Liver (tissue), 3 donors: ENCODE measurements at regions not wholly inside any gene's neighbourhood (a gene's known extent, or its start where the extent isn't known, plus 50 kb on each side); places are given as distances from the start of the nearest gene placed in this dataset.

ENCODE experiments used
- CTCF ChIP-seq: fragments of 150-350 bp; IDR thresholded peaks from 2 replicates; pipeline ENCODE4 v1.5.1; 2017; ENCODE audit warnings: improper control_type of control experiment, low read depth, low read length; ENCODE audit not compliant: missing input control
- EGR1 ChIP-seq, 2 donors: IDR thresholded peaks; 2 replicates each; pipeline ENCODE4 v1.6.1; 2016 to 2018; ENCODE audit warnings: antibody characterized with exemption in 2 of 2, low read depth in 2 of 2
- FOXA1 ChIP-seq: IDR thresholded peaks from 2 replicates; pipeline ENCODE4 v1.6.1; 2016; ENCODE audit warnings: antibody characterized with exemption
- GABPA ChIP-seq, 2 donors: IDR thresholded peaks in 1 of 2; conservative IDR thresholded peaks in 1 of 2; 2 replicates each; pipeline ENCODE4 v1.6.1; 2016; ENCODE audit warnings: antibody characterized with exemption in 2 of 2, mild to moderate bottlenecking in 1 of 2, moderate library complexity in 1 of 2
- HNF4A ChIP-seq, 2 donors: conservative IDR thresholded peaks; 2 replicates each; pipeline ENCODE4 v1.6.1; 2016; ENCODE audit warnings: antibody characterized with exemption in 2 of 2, mild to moderate bottlenecking in 2 of 2
- JUND ChIP-seq, 2 donors: IDR thresholded peaks; 2 replicates each; pipeline ENCODE4 v1.6.1; 2016; ENCODE audit warnings: antibody characterized with exemption in 2 of 2
- MAX ChIP-seq: IDR thresholded peaks from 2 replicates; pipeline ENCODE4 v1.6.1; 2016; ENCODE audit warnings: antibody characterized with exemption
- NR2F2 ChIP-seq: IDR thresholded peaks from 2 replicates; pipeline ENCODE4 v1.6.1; 2016; ENCODE audit warnings: antibody characterized with exemption
- RAD21 ChIP-seq, 2 donors: IDR thresholded peaks; 2 replicates each; pipeline ENCODE4 v1.6.1; 2016; ENCODE audit warnings: antibody characterized with exemption in 2 of 2, mild to moderate bottlenecking in 2 of 2
- REST ChIP-seq: IDR thresholded peaks from 2 replicates; pipeline ENCODE4 v1.6.1; 2016; ENCODE audit warnings: antibody characterized with exemption, mild to moderate bottlenecking
- RXRA ChIP-seq, 2 donors: IDR thresholded peaks; 2 replicates each; pipeline ENCODE4 v1.6.1; 2017 to 2018; ENCODE audit warnings: antibody characterized with exemption in 2 of 2, mild to moderate bottlenecking in 1 of 2
- SP1 ChIP-seq: IDR thresholded peaks from 2 replicates; pipeline ENCODE4 v1.6.1; 2018; ENCODE audit warnings: antibody characterized with exemption, mild to moderate bottlenecking
- TAF1 ChIP-seq: conservative IDR thresholded peaks from 2 replicates; pipeline ENCODE4 v1.6.1; 2016; ENCODE audit warnings: antibody characterized with exemption, mild to moderate bottlenecking
- ZBTB33 ChIP-seq: IDR thresholded peaks from 2 replicates; pipeline ENCODE4 v1.6.1; 2016; ENCODE audit warnings: antibody characterized with exemption
- donor health status: healthy.
- donor health status: healthy.

- TF ChIP-seq HNF4A (conservative IDR thresholded peaks at IDR 0.05): no peak
- TF ChIP-seq CTCF: no peak
- TF ChIP-seq REST: no peak
- TF ChIP-seq RAD21 (IDR thresholded peaks at IDR 0.05): no peak
- TF ChIP-seq TAF1: no peak
- no peak for TF ChIP-seq EGR1 (IDR thresholded peaks at IDR 0.05; ENCODE audit: low read depth in 2 of 2)
- TF ChIP-seq FOXA1: no peak
- no peak for TF ChIP-seq NR2F2
- no peak for TF ChIP-seq MAX
- no peak for TF ChIP-seq GABPA (IDR thresholded peaks at IDR 0.05 in 1 of 2, conservative IDR thresholded peaks at IDR 0.05 in 1 of 2)
- TF ChIP-seq ZBTB33: no peak
- TF ChIP-seq SP1: no peak
- TF ChIP-seq RXRA (IDR thresholded peaks at IDR 0.05): no peak
- TF ChIP-seq JUND (IDR thresholded peaks at IDR 0.05): no peak
Observed at GRCh38 chr4:184885602-184886001, 59.8 kb upstream of the ACSL1 start.
